HG03025 (cell line): ENCODE measurements at regions not wholly inside any gene's neighbourhood (a gene's known extent, or its start where the extent isn't known, plus 50 kb on each side); places are given as distances from the start of the nearest gene placed in this dataset.

Source experiments
- ATAC-seq: cut with Tn5 transposase; IDR thresholded peaks from one replicate; pipeline ENCODE4 v1.9.1; 2021; ENCODE audit warnings: mild to moderate bottlenecking, moderate library complexity; ENCODE audit not compliant: unreplicated experiment, low FRiP score

DNA sequence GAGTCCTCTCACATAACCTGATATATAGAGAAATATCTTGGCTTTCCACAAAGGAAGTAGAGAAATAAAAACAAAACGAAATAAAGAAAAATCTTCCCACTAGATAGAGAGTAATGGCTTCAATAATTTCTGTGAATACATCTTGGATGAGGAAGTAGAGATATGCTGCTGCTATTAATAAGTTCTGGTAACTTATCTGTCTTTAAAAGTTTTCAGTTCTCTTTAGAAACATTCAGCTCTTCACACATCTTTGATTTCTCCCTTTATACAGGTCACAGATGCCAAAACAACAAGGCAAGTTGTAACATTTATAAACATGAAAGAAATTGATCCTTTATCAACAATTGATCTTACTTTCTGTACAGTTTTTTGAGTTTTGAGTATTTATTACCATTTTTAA is 615.8 kb downstream of the TRAM1L1 start:
- ATAC-seq = peak; percentile 88

- no peak for ATAC-seq
Measured at GRCh38 chr4:116453127-116453526, 632.2 kb downstream of the TRAM1L1 start.

GRCh38 chr4:116449764-116450163 is 635.6 kb downstream of the TRAM1L1 start:
- ATAC-seq = no peak

- ATAC-seq = no peak
Measured at GRCh38 chr4:116444117-116444516, 641.3 kb downstream of the TRAM1L1 start.

DNA sequence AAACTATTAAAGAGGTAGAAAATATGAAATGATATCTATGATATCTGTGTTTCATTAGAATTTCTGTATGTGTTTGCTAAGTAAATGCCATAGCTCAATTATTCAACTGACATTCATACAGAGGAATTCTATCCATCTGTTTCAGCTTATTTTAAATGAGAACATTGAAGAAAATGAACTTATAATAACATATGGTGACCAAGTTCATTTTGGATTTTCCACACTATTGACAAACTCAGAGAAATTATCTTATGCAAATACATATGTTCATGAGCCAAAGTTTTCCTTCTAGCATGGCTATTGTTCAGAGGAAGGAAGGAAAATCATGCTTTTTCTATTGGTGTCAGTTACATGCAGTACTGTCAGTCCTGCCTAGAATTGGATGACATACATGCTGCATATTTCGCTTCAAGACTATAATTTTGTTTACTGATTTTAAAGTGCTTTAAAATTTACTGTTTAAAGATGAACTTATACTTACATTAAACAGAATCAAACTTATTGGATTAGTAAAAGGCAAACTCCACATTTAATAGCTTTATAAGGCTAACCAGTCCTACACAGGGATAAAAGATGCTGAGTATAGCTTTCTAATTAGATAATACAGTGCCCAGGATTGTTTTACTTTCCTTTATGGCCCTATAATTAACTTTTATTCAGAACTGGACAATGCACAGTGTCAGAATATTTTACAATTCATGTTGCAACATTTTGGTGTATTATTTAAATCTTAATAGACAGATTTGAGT is 646.2 kb downstream of the TRAM1L1 start:
- ATAC-seq = no peak

DNA sequence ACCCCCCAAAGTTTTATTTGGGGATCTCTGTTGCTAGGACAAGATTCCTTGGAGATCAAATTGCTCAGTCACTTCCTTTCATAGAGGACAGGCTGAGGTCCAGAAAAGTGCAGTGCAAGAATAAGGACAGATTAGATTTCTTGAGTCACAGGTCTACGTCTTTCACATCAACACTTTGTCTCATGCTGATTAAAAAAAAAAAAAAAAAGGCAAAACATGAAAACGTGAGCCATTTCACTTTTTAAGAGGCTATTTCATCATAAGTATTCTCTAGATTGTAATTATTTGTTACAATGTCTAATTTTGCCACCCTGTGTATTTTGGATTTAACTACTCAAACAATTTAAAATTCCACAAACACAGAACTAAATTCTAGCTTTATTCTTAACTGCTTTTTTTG is 647.0 kb downstream of the TRAM1L1 start:
- no peak for ATAC-seq

GRCh38 chr4:116427666-116428065 is 657.7 kb downstream of the TRAM1L1 start:
- no peak for ATAC-seq

- ATAC-seq = no peak
Measured at GRCh38 chr4:116413222-116413621, 672.2 kb downstream of the TRAM1L1 start.

DNA sequence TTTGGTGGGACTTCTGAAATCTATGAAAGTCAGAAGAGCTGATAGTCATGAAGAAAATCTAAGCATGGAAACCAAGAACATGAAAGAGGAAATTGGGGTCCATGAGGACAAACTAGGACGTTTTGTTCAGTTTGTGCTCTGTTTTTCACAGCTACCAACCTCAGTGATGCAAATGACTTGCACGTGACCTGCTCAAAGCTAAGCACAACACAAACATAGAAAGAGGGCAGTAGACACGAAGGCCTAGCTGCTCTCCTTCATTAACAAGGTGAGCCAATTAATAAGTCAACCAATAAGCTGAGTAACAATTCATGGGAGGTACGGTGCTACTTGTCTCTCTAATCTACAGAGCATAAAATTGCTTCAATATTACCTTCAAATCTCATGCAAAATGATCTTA is 684.1 kb downstream of the TRAM1L1 start:
- no peak for ATAC-seq

DNA sequence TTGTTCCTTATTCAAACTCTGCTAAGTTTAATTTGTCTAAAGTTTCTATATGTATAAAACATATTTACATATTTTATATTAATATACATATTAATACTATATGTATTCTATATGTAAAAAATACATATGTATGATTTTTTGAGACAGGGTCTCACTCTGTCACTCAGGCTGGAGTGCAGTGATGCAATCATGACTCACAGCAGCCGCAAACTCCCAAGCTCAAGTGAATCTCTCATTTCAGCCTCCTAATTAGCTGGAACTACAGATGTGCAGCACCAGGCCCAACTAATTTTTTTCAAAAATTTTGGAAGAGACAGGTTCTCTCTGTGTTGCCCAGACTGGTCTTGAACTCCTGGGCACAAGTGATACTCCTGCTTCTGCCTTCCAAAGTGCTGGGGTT is 684.9 kb downstream of the TRAM1L1 start:
- ATAC-seq = no peak

- ATAC-seq = no peak
Measured at GRCh38 chr4:116397714-116398113, 687.7 kb downstream of the TRAM1L1 start.

- ATAC-seq = no peak
Measured at GRCh38 chr4:116397291-116397690, 688.1 kb downstream of the TRAM1L1 start.

GRCh38 chr4:116395408-116395807 is 690.0 kb downstream of the TRAM1L1 start:
- ATAC-seq = no peak

- ATAC-seq = peak; percentile 64
Measured at GRCh38 chr4:116391020-116391419, 694.4 kb downstream of the TRAM1L1 start.

GRCh38 chr4:116389139-116389538 is 696.2 kb downstream of the TRAM1L1 start:
- ATAC-seq = no peak

DNA sequence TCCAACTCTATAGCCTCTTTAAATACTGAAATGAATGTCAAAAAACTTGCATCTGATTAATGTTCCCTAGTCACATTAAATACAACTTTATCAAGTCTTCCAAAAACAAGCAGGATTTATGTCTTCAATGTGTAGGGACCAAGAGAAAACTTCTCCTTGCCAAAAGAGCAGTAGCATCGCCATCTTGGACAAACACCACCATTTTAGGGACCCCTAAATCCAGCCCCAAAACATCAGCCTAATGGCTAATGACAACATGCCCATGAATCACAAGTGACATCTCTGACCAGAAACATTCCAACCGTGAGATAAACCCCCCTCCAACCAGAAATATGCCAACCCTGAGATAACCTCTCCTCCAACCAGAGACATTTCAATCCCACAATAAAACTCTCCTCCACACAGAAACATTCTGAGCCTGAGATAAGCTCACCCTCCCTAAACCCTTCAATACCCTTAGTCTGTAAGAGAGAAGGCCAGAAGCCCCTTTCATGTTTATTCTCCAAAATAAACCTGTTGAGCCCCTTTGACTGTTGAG is 697.4 kb downstream of the TRAM1L1 start:
- ATAC-seq = no peak

GRCh38 chr4:116386856-116387255 is 698.5 kb downstream of the TRAM1L1 start:
- ATAC-seq = no peak

DNA sequence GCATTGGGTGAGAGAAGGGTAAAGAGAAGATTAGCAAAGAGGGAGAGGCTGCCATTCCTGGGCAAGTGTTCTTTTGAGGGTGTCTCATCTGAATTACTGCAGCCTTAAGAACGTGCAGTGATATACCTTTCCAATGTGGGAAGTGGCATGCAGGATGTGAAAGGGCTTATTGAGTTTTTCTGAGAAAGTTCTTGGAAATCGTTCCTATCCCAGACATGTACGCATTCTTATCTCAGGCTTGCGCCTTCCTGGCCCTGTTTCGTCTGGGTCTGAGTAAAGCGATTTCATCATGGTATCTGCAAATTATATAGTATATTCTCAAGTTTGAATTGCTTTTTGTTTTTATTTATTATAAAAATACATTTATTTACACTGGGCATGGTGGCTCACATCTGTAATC is 699.8 kb downstream of the TRAM1L1 start:
- no peak for ATAC-seq

- ATAC-seq = peak; percentile 67
Measured at GRCh38 chr4:116374815-116375214, 710.6 kb downstream of the TRAM1L1 start.

DNA sequence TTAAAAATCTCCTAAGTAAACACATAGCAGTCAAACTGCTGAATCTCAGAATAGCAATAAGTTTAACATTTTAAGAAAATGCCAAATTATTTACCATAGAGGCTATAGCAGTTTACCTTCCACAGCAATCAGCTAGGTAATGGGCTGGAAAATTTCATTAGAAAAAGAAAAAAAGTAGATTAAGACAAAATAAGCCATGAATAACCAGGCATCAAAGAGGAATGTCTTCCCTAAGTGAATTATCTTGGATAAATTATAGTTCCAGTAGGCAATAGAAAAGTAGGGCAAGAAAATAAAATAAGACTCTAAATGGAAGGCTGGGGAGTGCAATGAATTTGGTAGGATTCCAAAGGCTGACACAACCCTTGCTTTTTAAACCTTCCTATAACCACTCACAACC is 722.8 kb downstream of the TRAM1L1 start:
- ATAC-seq = no peak

DNA sequence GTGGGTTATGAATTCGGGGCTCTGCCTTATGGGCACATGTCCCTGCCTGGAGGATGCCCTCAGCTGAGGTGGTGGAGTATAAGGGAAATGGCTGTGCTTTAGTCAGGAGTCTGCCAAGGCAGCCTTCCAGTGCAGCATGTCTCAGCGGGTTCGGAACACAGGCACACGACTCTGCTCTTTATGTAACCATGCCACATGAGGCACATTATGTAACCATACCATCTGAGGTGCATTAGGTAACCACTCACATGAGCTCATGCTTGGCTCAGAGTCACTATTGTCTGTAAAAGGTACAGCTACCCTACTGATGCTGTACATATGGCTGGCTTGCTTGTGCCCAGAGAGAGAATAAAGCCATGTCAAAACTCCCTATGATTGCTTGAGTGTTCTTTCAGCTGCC is 723.6 kb downstream of the TRAM1L1 start:
- ATAC-seq = no peak

GRCh38 chr4:116358633-116359222 is 726.6 kb downstream of the TRAM1L1 start:
- ATAC-seq = peak; percentile 100
